Suppressor macrophage treated with lipopolysaccharide for 1 hour (primary cell): ENCODE measurements at regions not wholly inside any gene's neighbourhood (a gene's known extent, or its start where the extent isn't known, plus 50 kb on each side); places are given as distances from the start of the nearest gene placed in this dataset.
"Not testable (repeated sequence)": the region's sequence is repeated elsewhere in the genome, so short reads cannot be mapped to it uniquely, and the experiment has no call there.

Experiments
- DNase-seq, 3 donors: peaks; one replicate each; pipeline ENCODE4 v3.0.0-alpha.2; 2020 to 2022

- no peak for DNase-seq
These were observed 54.5 kb upstream of the NOX4 start for GRCh38 chr11:89545691-89546090.

GRCh38 chr11:89555781-89556180, 64.6 kb upstream of the NOX4 start:
- not testable (repeated sequence) for DNase-seq

- DNase-seq = not testable (repeated sequence)
These were observed 65.8 kb upstream of the NOX4 start for GRCh38 chr11:89556731-89557707.

GRCh38 chr11:89560598-89560997, 69.4 kb upstream of the NOX4 start:
- not testable (repeated sequence) for DNase-seq

- DNase-seq = not testable (repeated sequence)
These were observed 71.6 kb upstream of the NOX4 start for GRCh38 chr11:89562731-89563130.

- DNase-seq = no peak
These were observed 75.8 kb upstream of the NOX4 start for GRCh38 chr11:89566972-89567371.

GRCh38 chr11:89569387-89569786, 78.2 kb upstream of the NOX4 start:
- not testable (repeated sequence) for DNase-seq

- DNase-seq = not testable (repeated sequence)
These were observed 80.5 kb upstream of the NOX4 start for GRCh38 chr11:89571706-89572105.

- DNase-seq = not testable (repeated sequence)
These were observed 84.7 kb upstream of the NOX4 start for GRCh38 chr11:89575846-89576245.

- DNase-seq = not testable (repeated sequence)
These were observed 86.3 kb upstream of the NOX4 start for GRCh38 chr11:89577428-89577827.

GRCh38 chr11:89583580-89583979, 92.4 kb upstream of the NOX4 start:
- no peak for DNase-seq

- DNase-seq = not testable (repeated sequence)
These were observed 93.9 kb upstream of the NOX4 start for GRCh38 chr11:89585046-89585445.

GRCh38 chr11:89585471-89585870, 94.3 kb upstream of the NOX4 start:
- not testable (repeated sequence) for DNase-seq

GRCh38 chr11:89589413-89589812, 98.2 kb upstream of the NOX4 start:
- DNase-seq = not testable (repeated sequence)

GRCh38 chr11:89590008-89590632, 98.9 kb upstream of the NOX4 start:
- DNase-seq = not testable (repeated sequence)

GRCh38 chr11:89601263-89601662, 108.8 kb upstream of the TRIM77 start:
- DNase-seq = not testable (repeated sequence)

- no peak for DNase-seq
These were observed 105.8 kb upstream of the TRIM77 start for GRCh38 chr11:89604281-89604680.

- DNase-seq = not testable (repeated sequence)
These were observed 103.3 kb upstream of the TRIM77 start for GRCh38 chr11:89606845-89607244.

GRCh38 chr11:89607497-89607896, 102.6 kb upstream of the TRIM77 start:
- not testable (repeated sequence) for DNase-seq

- DNase-seq = no peak
These were observed 101.7 kb upstream of the TRIM77 start for GRCh38 chr11:89608234-89608966.

- peak; percentile 27 to 74 (median 71) for DNase-seq
These were observed 98.0 kb upstream of the TRIM77 start for GRCh38 chr11:89612096-89612495.

- DNase-seq = no peak
These were observed 96.2 kb upstream of the TRIM77 start for GRCh38 chr11:89613911-89614310.

- not testable (repeated sequence) for DNase-seq
These were observed 95.7 kb upstream of the TRIM77 start for GRCh38 chr11:89614428-89614827.
